Kidney (tissue), 13 donors: ENCODE measurements at regions not wholly inside any gene's neighbourhood (a gene's known extent, or its start where the extent isn't known, plus 50 kb on each side); places are given as distances from the start of the nearest gene placed in this dataset.

Source experiments
- DNase-seq, 5 donors: peaks; one replicate each; pipeline ENCODE4 v3.0.0-alpha.2; 2013 to 2020
- FAIRE-seq: peaks from 2 replicates; lab custom pipeline; 2012; peaks lifted over from hg19 to GRCh38; lab: Jason Lieb, UNC
- H3K27ac ChIP-seq, 2 donors: one replicate each; pipeline ENCODE4 v1.7.0; 2013; ENCODE audit warnings: low read depth in 2 of 2, low read length in 2 of 2, inconsistent platforms in 1 of 2
- H3K27me3 ChIP-seq: one replicate; pipeline ENCODE4 v1.7.1; 2013; ENCODE audit warnings: low read length, inconsistent platforms; ENCODE audit not compliant: control insufficient read depth, insufficient read depth
- H3K36me3 ChIP-seq, 3 donors: one replicate each; pipeline versions ENCODE4 v1.7.0 to v1.7.1; 2013; ENCODE audit warnings: low read length in 3 of 3, control low read depth in 1 of 3, inconsistent platforms in 1 of 3; ENCODE audit not compliant: insufficient read depth in 3 of 3, control insufficient read depth in 2 of 3
- H3K4me1 ChIP-seq, 3 donors: one replicate each; pipeline versions ENCODE4 v1.7.0 to v1.7.1; 2013; ENCODE audit warnings: low read length in 3 of 3, inconsistent platforms in 1 of 3, low read depth in 1 of 3; ENCODE audit not compliant: control insufficient read depth in 2 of 3, insufficient read depth in 2 of 3
- H3K4me3 ChIP-seq, 3 donors: one replicate each; pipeline versions ENCODE4 v1.7.0 to v1.8.1; 2013; ENCODE audit warnings: low read length in 3 of 3, control low read depth in 1 of 3, inconsistent platforms in 1 of 3
- H3K9ac ChIP-seq, 3 donors: one replicate each; pipeline versions ENCODE4 v1.7.0 to v1.7.1; 2013; ENCODE audit warnings: low read length in 3 of 3, control low read depth in 1 of 3, inconsistent platforms in 1 of 3
- H3K9me3 ChIP-seq, 3 donors: one replicate each; pipeline versions ENCODE4 v1.7.0 to v1.7.1; 2013; ENCODE audit warnings: low read length in 3 of 3, control low read depth in 1 of 3, inconsistent platforms in 1 of 3; ENCODE audit not compliant: control insufficient read depth in 2 of 3, insufficient read depth in 1 of 3
- CTCF ChIP-seq: IDR thresholded peaks from 3 replicates; pipeline ENCODE4 v1.5.1; 2012; ENCODE audit warnings: mild to moderate bottlenecking, moderate library complexity, borderline replicate concordance; ENCODE audit not compliant: insufficient read depth; ENCODE audit errors: extremely low read depth
- intact Hi-C: fragments of 100-400 bp; cut with DNase I; formaldehyde crosslinking; loops from one replicate; pipeline ENCODE4 v1.11.1; 2022
- donor health status: control.
- donor health status: control.
- donor health status: control.
- donor health status: control.
- donor health status: control.
- donor health status: DM: yes; HTN: yes; CAD: no.
- donor health status: Normal renal cell carcinoma (clear cell type).

- Histone ChIP-seq H3K36me3 (no peaks in the 10 kb centered on the region), H3K27ac (no peak overlapping the region), H3K4me3 (no peak overlapping the region), H3K9me3 (no peaks in the 10 kb centered on the region), H3K4me1 (no peaks in the 10 kb centered on the region), H3K27me3 (no peaks in the 10 kb centered on the region), H3K9ac (no peak overlapping the region)
- FAIRE-seq (no peak), DNase-seq (no peak)
- intact Hi-C loops: no loop called here
- TF ChIP-seq CTCF: no peak
Measured at GRCh38 chr2:58545300-58546280, 304.5 kb upstream of the FANCL start.

- Histone ChIP-seq H3K9ac (no peak overlapping the region), H3K36me3 (no peaks in the 10 kb centered on the region), H3K4me1 (no peaks in the 10 kb centered on the region), H3K27ac (no peak overlapping the region), H3K27me3 (no peaks in the 10 kb centered on the region), H3K9me3 (no peaks in the 10 kb centered on the region), H3K4me3 (no peak overlapping the region)
- no peak for DNase-seq
- no peak for TF ChIP-seq CTCF
- FAIRE-seq: no peak
- intact Hi-C loops: no loop called here
Measured at GRCh38 chr2:58543442-58543841, 302.3 kb upstream of the FANCL start.

- DNase-seq (no peak), FAIRE-seq (no peak)
- Histone ChIP-seq H3K9ac (no peak overlapping the region), H3K9me3 (no peaks in the 10 kb centered on the region), H3K4me3 (no peak overlapping the region), H3K27me3 (no peaks in the 10 kb centered on the region), H3K36me3 (no peaks in the 10 kb centered on the region), H3K27ac (no peak overlapping the region), H3K4me1 (no peaks in the 10 kb centered on the region)
- intact Hi-C loops: no loop called here
- TF ChIP-seq CTCF: no peak
Measured at GRCh38 chr2:58541511-58541910, 300.4 kb upstream of the FANCL start.
